Stomach (tissue), 8 donors: ENCODE measurements at regions not wholly inside any gene's neighbourhood (a gene's known extent, or its start where the extent isn't known, plus 50 kb on each side); places are given as distances from the start of the nearest gene placed in this dataset.

Experiments used
- DNase-seq, 2 donors: peaks; one replicate each; pipeline versions ENCODE4 v3.0.0 to v3.0.0-alpha.2; 2013 to 2019
- H3K27ac ChIP-seq, 5 donors: fragments of 200-600 bp in 4 of 5; sonication (generic) in 4 of 5; one replicate each; pipeline ENCODE4 v1.5.1; 2013 to 2019; ENCODE audit warnings: mild to moderate bottlenecking in 1 of 5, moderate library complexity in 1 of 5
- H3K27me3 ChIP-seq, 3 donors: fragments of 200-600 bp; sonication (generic); one replicate each; pipeline ENCODE4 v1.5.1; 2017 to 2019; ENCODE audit warnings: mixed run types in 1 of 3
- H3K36me3 ChIP-seq, 4 donors: fragments of 200-600 bp; sonication (generic); 1 replicate in 3 of 4; 2 replicates in 1 of 4; pipeline ENCODE4 v1.5.1; 2016 to 2019
- H3K4me1 ChIP-seq, 4 donors: fragments of 200-600 bp; sonication (generic); one replicate each; pipeline ENCODE4 v1.5.1; 2016 to 2019
- H3K4me3 ChIP-seq, 4 donors: fragments of 200-600 bp; sonication (generic) in 3 of 4; one replicate each; pipeline ENCODE4 v1.5.1; 2016 to 2019; ENCODE audit warnings: mild to moderate bottlenecking in 1 of 4
- H3K9me3 ChIP-seq, 4 donors: fragments of 200-600 bp; sonication (generic); one replicate each; pipeline ENCODE4 v1.5.1; 2016 to 2019
- CTCF ChIP-seq, 7 experiments: fragments of 450-650 bp in 4 of 7; fragments of 200-600 bp in 3 of 7; sonication (generic) in 3 of 7; IDR thresholded peaks; one replicate each; pipeline ENCODE4 v1.5.1; 2016 to 2019; ENCODE audit warnings: antibody characterized with exemption in 7 of 7, control low read depth in 2 of 7, mild to moderate bottlenecking in 1 of 7
- EP300 ChIP-seq: sonication (generic); formaldehyde crosslinking; IDR thresholded peaks from one replicate; pipeline ENCODE4 v1.6.1; 2017; ENCODE audit warnings: antibody characterized with exemption
- POLR2A ChIP-seq, 4 donors: fragments of 450-650 bp; IDR thresholded peaks; one replicate each; pipeline ENCODE4 v1.6.1; 2016; ENCODE audit warnings: antibody characterized with exemption in 4 of 4, control low read depth in 2 of 4, mild to moderate bottlenecking in 1 of 4, moderate library complexity in 1 of 4
- POLR2AphosphoS5 ChIP-seq, 3 donors: sonication (generic); formaldehyde crosslinking; IDR thresholded peaks; one replicate each; pipeline ENCODE4 v1.6.1; 2016; ENCODE audit warnings: antibody characterized with exemption in 3 of 3
- WGBS, 5 donors: extraction: QIAGEN DNeasy Blood & Tissue Kit in 3 of 5; methylation state at CpG; one replicate each; pipeline versions ENCODE4 v1.1.5 to v1.1.7; 2013 to 2018; 5-methylcytosine and 5-hydroxymethylcytosine counted together
- intact Hi-C: fragments of 100-400 bp; cut with DNase I; formaldehyde crosslinking; loops from one replicate; pipeline ENCODE4 v1.15.1; 2023; ENCODE audit warnings: low total_unique reads
- donor health status: healthy with polysubstance abuse.
- donor health status: Bipolar disorder and iron deficiency.
- donor health status: healthy.

DNA sequence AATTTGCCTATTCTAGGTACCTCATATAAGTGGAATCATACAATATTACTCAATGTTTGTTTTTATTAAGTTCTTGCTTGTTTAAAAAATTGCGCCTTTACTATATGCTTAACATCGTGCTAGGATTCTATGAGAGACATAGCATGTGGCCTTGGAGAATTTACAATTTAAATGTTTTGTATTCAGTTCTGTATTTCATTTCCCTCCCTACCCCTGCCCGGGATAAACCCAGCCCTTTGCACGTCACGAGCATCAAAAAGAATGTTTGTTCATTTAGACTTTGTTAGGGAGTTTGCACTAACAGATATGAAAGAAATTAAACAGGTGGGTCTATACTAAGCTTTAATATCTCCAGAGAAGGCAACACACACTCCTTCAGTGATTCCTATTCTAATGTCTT is 75.7 kb downstream of the C18orf54 start:
- Histone ChIP-seq H3K9me3 (no peaks in the 10 kb centered on the region), H3K4me1 (no peaks in the 10 kb centered on the region), H3K27ac (no peak overlapping the region), H3K27me3 (no peaks in the 10 kb centered on the region), H3K4me3 (no peak overlapping the region), H3K36me3 (no peaks in the 10 kb centered on the region)
- intact Hi-C loops: no loop called here
- WGBS, 5 donors: 36 to 41% (median 38%) methylated on average over 5 of the region's 5 CpGs
- no peak for DNase-seq
- TF ChIP-seq POLR2AphosphoS5 (IDR thresholded peaks at IDR 0.05): no peak
- TF ChIP-seq EP300: no peak
- TF ChIP-seq POLR2A (IDR thresholded peaks at IDR 0.05): no peak
- no peak for TF ChIP-seq CTCF (IDR thresholded peaks at IDR 0.05)

DNA sequence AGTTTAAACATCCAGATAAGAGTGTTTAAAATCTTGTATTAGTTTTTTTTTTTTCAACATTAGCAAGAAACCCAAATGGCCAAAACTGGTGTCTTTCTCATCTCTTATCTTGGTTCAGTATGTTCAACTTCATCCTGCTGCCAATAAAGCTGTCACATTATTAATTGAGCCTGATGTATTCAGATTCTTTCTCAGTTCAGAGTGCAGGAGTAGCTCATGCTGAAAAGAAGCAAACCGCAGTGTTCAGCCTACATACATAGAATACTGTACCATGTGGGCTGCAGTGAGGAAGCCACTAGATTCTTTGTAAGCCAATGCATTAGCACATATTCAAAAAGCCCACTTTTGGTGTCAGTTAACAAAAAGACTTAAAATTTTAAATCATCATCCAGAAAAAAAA is 76.2 kb downstream of the C18orf54 start:
- TF ChIP-seq CTCF (IDR thresholded peaks at IDR 0.05) (no peak), EP300 (no peak), POLR2AphosphoS5 (IDR thresholded peaks at IDR 0.05) (no peak), POLR2A (IDR thresholded peaks at IDR 0.05) (no peak)
- no peaks in the 10 kb centered on the region for H3K9me3 ChIP-seq
- intact Hi-C loops: no loop called here
- no peak overlapping the region for H3K4me3 ChIP-seq
- no peak overlapping the region for H3K27ac ChIP-seq
- peaks cover 0 to 5% (median 2%) of the 10 kb centered on the region in 3 donors for H3K27me3 ChIP-seq
- no peaks in the 10 kb centered on the region for H3K36me3 ChIP-seq
- WGBS, 5 donors: 30 to 70% (median 55%) methylated on average over 1 of the region's 1 CpG
- H3K4me1 ChIP-seq: no peaks in the 10 kb centered on the region
- DNase-seq: no peak

- H3K36me3 ChIP-seq: no peaks in the 10 kb centered on the region
- no peak overlapping the region for H3K27ac ChIP-seq
- DNase-seq: no peak
- H3K9me3 ChIP-seq: no peaks in the 10 kb centered on the region
- H3K4me1 ChIP-seq: no peaks in the 10 kb centered on the region
- WGBS, 5 donors: 16 to 29% (median 27%) methylated on average over 1 of the region's 1 CpG
- H3K4me3 ChIP-seq: no peak overlapping the region
- peaks cover 0 to 8% (median 4%) of the 10 kb centered on the region in 3 donors for H3K27me3 ChIP-seq
- TF ChIP-seq POLR2AphosphoS5 (IDR thresholded peaks at IDR 0.05) (no peak), CTCF (IDR thresholded peaks at IDR 0.05) (no peak), EP300 (no peak), POLR2A (IDR thresholded peaks at IDR 0.05) (no peak)
- intact Hi-C loops: no loop called here
These were observed 76.7 kb downstream of the C18orf54 start for GRCh38 chr18:54434453-54434852.

- Histone ChIP-seq H3K4me1 (no peaks in the 10 kb centered on the region), H3K4me3 (no peak overlapping the region), H3K27ac (no peak overlapping the region), H3K27me3 (peaks cover 0 to 16% (median 4%) of the 10 kb centered on the region in 3 donors), H3K36me3 (no peaks in the 10 kb centered on the region), H3K9me3 (no peaks in the 10 kb centered on the region)
- intact Hi-C loops: no loop called here
- WGBS, 5 donors: 63 to 81% (median 79%) methylated on average over 5 of the region's 5 CpGs
- no peak for TF ChIP-seq POLR2A (IDR thresholded peaks at IDR 0.05)
- TF ChIP-seq EP300: no peak
- TF ChIP-seq POLR2AphosphoS5 (IDR thresholded peaks at IDR 0.05): no peak
- no peak for TF ChIP-seq CTCF (IDR thresholded peaks at IDR 0.05)
- DNase-seq: no peak
These were observed 78.8 kb downstream of the C18orf54 start for GRCh38 chr18:54436501-54436900.
